Endothelial cell of hepatic sinusoid (primary cell): ENCODE measurements at regions not wholly inside any gene's neighbourhood (a gene's known extent, or its start where the extent isn't known, plus 50 kb on each side); places are given as distances from the start of the nearest gene placed in this dataset.
"Not testable (repeated sequence)": the region's sequence is repeated elsewhere in the genome, so short reads cannot be mapped to it uniquely, and the experiment has no call there.

Experiments
- in situ Hi-C: cut with HindIII; loops from 2 replicates; pipeline ENCODE4 v1.10.0; 2017; ENCODE audit warnings: low sequenced_read_pairs

DNA sequence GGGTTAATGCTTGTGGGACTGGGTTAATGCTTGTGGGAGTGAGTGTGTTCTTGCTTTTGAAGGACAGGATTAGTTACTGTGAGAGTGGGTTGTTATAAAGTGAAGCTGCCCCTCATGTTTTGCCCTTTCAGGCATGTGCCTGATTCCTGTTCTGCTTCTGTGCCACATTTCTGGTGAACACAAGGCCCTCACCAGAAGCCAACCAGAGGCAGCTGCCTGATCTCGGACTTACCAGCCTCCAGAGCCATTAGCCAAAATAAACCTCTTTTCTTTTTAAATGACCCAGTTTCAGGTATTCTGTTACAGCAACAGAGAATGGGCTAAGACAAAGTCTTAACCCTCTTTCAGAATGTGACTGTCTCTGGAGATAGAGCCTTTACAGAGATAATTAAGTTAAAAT, 113.3 kb upstream of the TMTC4 start:
- in situ Hi-C loops: no loop called here

DNA sequence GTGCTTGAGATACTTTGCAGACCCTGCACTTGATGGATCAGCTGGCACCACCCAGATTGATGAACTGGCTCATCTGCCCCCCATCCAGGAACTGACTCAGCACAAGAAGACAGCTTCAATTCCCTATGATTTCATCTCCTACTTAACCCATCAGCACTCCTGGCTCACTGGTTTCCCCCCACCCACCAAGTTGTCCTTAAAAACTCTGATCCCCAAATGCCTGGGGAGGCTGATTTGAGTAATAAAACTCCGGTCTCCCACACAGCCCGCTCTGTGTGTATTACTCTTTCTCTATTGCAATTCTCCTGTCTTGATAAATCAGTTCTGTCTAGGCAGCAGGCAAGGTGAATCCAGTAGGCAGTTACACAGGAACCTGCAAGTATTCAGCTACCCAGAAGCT, 102.1 kb upstream of the TMTC4 start:
- in situ Hi-C loops: not testable (repeated sequence)

DNA sequence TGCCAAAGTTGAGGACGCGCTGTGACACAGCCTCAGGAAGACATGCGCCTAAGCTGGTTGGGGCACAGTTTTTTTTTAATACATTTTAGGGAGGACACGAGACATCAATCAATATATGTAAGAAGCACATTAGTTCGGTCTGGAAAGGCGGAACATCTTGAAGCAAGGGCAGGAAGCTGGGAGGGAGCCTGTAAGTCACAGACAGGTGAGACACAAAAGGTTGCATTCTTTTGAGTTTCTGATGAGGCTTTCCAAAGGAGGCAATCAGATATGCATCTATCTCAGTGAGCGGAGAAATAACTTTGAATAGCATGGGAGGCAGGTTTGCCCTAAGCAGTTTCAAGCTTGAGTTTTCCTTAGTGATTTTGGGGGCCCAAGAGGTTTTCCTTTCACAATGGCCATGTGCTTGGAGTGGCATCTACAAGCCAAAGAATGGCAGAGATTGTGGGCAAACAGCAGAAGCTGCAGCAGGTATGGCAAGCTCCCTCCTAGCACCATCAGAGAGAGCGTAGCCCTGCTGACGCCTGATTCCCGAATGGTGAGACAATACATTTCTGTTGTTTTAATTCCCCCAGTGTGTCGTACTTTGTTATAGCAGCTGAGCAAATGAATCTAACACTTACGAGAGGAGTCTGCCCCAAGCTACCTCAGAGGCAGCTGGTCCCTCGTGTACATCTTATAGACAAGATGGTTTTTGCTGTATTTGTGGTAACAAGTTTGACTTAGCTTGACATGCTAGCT, 99.5 kb upstream of the TMTC4 start:
- in situ Hi-C loops: no loop called here

DNA sequence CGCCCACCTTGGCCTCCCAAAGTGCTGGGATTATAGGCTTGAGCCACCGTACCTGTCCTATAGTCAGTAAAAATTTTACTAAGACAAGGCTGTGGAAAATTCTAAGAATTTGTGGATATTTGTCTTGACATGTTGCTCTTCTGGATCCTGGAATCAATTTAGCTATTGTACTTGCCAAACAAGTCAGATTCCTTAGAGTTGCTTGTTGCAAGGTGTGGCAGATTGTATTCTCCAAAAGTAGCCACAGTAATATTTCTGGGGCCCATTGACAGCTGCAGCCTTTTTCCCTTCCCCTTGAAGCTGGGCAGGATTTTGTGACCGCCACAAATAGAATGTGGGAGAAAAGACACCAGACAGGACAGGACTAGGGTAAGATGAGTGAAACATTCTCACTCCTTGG, 98.8 kb upstream of the TMTC4 start:
- in situ Hi-C loops: no loop called here

DNA sequence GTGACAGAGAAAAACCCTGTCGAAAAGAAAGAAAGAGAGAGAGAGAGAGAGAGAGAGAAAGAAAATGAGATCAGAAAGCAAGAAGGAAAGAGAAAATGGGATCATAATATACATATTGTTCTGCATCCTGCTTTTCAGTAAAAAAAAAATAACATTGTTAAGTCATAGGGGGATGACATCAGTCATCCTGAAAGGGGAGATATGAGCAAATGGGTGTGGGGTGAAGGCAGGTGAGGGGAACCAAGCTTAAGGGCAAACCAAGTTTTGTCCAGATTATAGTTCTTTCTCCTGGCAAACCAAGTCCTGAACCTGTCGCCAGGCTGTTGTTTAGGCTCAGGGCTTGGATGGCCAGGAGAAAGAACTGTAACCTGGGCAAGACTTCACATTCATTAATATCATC, 92.6 kb upstream of the TMTC4 start:
- in situ Hi-C loops: no loop called here

DNA sequence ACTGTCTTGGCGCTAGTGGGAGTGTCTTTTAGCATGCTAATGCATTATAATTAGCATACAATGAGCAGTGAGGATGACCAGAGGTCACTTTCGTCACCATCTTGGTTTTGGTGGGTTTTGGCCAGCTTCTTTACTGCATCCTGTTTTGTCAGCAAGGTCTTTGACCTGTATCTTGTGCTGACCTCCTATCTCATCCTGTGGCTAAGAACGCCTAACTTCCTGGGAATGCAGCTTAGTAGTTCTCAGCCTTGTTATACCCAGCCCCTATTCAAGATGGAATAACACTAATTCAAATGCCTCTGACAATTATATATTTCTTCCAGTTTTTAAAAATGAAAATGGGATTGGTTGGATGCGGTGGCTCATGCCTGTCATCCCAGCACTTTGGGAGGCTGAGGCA, 92.0 kb upstream of the TMTC4 start:
- in situ Hi-C loops: not testable (repeated sequence)

DNA sequence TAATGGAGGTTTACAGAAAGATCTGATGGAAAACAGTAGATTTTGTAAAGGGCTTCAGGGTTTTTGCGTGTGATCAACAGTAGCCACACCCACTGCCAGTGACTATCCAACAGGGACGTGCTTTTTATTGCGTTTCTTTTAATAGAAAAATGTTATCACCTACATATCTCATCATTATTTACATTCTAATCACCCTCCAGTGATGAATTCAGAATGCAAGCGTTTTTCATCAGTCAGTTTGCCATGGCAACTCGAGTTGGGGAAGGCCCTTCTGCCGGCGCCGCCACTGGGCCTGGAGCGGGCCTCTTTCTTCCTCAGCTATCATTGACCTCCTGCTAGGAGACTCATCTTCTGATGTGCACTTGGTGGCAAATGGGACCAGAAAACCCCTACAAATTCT, 90.3 kb upstream of the TMTC4 start:
- in situ Hi-C loops: no loop called here

DNA sequence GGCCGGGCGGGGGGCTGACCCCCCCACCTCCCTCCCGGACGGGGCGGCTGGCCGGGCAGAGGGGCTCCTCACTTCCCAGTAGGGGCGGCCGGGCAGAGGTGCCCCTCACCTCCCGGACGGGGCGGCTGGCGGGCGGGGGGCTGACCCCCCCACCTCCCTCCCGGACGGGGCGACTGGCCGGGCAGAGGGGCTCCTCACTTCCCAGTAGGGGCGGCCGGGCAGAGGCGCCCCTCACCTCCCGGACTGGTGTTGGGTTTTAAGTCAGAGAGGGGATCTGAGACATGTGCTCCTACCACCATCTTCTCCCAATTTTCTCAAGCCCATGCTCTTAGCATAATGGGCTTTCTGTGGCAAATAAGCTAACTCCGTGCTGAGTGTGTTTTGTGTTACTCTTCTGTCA, 87.5 kb upstream of the TMTC4 start:
- in situ Hi-C loops: not testable (repeated sequence)

DNA sequence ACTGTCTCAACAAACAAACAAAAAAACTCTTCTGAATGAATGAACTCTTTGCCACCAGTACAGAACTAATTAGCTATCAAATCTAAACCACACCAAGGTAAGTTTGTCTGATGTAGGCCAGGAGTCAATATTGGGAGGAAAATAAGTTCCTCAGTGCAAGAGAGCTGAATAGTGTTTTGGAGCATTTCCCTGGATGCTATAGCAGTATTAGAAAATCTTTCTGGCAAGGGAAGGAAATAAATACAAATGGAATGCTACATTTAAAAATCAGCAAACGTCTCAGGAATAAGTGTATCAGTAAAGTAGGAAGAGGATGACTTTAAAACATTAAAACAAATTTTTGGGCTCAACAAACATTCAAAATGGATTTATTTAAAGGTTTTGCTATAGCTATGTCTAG, 81.3 kb upstream of the TMTC4 start:
- in situ Hi-C loops: no loop called here

DNA sequence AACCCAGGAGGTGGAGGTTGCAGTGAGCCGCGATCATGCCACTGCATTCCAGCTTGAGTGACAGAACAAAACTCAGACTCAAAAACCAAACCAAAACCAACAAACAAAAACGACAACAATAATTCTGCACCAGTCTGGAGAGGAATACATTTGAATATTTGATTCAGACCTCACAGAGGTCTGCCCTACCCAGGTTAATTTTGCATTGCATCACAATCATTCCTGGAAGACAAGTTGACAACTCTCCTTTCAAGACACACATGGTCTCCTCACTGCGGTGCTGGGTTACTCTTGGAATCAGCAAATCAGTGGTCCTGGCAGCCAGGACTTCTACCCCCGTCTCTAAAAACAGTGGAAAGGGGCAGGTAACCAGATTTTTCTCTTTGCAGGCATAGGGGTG, 79.9 kb upstream of the TMTC4 start:
- in situ Hi-C loops: no loop called here

DNA sequence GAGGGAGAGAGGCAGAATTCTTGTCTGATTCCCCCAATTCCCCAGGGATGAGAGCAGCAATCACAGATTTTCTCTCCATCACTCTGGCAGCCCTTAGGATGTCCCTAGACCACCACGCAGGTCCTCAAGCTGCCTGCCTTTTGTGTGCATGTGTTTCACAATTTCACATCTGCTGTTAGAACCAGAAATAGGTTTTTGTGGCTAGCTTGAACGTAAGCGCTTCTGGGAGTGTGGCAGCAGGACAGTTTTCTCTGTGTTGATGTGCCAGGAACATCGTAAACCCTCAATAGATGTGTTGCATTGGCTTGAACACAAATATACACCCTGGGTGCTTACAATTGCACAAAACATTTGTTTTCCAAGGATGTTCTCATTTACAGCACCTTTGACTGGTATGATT, 78.8 kb upstream of the TMTC4 start:
- in situ Hi-C loops: no loop called here

DNA sequence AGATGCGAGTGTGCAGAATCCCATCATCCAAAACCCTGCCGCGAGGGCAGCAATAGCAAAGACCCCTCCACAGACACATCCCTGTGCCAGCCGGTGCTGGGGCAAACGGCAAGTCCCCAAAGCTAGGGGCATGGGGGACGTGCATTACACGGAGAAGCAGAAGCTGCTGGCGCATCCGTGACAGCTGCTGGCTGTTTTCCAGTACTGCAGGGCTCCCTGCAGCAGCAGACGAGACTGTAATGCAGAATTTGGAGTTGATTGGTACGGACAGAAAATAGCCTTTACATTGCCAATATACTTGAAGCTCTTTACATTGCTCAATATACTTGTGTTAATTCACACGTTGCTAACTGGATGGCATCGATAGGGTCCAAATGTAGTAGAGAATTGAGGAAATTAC, 77.2 kb upstream of the TMTC4 start:
- in situ Hi-C loops: no loop called here

DNA sequence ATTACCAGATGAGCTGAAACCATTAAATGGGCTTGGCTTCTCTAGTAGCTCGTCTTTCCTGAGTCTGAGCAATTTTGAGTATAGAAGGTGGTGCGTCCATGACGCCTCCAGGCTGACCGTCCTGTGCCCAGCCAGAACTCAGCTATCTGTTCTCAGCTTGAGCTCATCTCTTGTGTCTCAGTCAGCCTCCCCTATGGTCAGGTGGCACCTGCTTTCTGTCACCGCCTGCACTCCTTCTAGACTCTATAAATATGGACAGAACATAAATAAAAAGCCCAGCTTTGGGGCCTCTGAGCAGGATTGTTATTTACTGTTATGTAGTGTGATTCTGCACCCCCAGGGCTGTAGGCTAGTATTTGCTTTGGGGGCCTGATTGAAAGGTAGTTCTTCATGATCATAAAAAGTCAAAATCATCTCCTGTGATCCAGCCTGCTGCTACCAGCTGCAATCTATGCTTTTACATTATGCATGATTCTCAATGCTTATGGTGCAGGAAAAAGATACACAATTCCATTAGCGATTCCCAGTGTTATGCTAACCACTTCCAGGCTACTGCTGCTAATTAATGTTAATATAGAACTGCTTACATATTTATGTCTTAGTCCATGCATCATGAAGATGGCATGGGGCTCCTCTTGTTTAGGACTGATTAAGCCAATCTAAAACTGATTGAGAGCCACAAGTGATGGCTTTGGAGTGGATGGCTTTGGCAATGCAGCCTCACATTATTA, 72.5 kb upstream of the TMTC4 start:
- in situ Hi-C loops: no loop called here

DNA sequence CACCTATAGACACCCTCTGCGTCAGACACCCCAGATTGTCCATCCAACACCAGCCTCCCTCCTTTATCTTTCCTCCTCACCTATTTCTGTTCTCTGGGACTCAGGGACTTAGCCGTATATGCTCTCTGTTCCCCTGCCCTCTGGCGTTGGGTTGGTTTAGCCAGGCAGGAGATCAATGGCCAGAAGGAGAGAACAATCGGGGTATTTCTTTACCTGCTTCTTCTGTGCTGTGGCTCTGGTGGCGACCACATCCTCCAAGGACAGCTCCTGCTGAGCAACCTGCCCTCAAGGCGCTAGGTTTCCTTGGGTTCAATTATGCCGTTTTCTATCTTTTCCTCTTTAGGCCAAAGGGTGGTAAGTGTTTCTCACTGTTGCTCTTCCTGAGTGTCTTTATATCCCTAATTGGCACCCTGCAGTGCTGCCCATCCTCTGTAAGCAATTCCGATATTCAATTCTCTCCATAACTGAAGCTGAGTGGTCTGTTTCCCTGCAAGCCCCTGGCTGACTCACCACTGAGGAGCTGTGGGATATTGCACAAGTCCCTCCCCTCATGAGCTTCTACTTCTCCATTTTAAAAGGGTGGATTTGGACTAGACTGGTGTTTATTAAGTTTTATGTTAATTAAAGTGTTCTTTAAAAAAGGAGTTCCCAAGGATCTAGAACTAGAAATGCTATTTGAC, 63.7 kb upstream of the TMTC4 start:
- in situ Hi-C loops: no loop called here

DNA sequence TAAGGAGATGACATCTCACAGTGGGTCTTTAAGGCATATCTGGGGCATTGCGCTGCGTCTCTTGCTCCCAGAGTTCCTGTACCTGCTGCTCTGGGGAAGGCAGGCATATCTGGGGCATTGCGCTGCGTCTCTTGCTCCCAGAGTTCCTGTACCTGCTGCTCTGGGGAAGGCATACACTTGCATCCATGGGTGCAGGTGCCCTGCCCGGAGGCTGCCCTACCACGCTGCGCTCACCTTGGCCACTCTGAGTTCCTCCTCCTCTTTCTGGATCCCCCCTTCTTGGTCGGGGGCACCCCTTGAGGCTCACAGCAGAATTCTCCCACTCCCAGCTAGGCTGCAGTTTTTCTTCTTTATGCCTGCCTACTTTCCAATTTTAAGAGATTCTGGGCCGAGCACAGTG, 60.9 kb upstream of the TMTC4 start:
- in situ Hi-C loops: no loop called here

DNA sequence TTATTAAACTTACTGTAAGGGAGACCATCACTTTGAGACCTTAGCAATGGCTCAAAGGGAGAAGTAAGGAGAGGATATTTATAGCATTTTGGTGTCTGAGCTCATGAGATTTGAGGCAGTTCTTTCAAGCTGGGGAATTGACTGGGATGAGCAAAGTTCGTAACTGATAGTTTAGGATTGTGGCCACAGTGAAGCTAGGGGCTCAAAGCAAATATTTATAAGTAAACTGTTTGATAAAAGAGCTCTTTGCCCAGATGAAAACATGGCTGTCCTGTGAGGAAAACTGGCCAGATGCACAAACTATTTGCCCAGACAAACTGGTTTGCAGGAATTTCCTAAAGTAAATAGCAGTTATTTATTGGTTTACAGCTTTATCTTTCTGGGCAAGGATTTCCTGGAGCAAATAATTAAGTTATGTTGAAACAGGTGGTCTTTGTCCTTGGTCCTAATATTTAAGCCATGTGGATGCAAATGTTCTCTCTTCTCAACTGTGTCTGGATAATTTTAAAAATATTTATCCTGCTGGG, 59.7 kb upstream of the TMTC4 start:
- in situ Hi-C loops: loop anchor here (5.0 kb wide), 1 partner anchor 93 kb away; no protein-coding TSS in a partner anchor

DNA sequence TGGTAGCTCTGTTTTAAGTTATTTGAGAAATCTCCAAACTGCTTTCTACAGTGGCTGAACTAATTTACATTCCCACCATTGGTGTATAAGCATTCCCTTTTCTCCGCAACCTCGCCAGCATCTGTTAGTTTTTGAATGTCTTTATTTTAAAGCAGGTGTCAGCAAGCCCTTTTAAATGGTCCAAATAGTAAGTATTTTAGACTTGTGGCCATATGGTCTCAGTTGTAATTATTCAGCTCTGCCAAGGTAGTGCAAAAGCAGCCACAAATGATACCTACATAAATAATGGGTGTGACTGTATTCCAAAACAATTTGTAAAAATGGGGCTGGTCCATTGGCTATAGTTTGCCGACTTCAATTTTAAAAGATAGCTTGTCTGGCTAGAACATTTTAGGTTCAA, 58.7 kb upstream of the TMTC4 start:
- in situ Hi-C loops: loop anchor here (5.0 kb wide), 1 partner anchor 94 kb away; no protein-coding TSS in a partner anchor

DNA sequence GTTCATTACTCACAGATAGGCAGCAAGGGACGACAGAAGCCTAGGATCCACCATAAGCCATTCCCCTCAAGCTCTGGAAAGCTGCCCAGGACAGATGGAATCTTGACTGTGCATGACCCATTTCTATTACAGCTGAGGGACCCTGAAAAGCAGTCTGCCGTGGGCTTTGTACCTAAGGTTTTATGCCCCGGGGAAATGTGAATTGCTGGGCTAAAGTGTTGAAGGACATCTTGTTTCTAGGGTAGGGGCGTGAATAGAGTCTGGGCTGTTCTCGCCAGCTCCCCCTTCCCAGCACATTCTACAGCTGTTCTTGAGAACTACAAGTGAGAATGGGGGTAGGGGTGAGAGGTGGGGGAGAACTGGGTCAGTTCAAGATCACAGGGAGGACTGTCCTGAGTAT, 53.6 kb upstream of the TMTC4 start:
- in situ Hi-C loops: no loop called here

DNA sequence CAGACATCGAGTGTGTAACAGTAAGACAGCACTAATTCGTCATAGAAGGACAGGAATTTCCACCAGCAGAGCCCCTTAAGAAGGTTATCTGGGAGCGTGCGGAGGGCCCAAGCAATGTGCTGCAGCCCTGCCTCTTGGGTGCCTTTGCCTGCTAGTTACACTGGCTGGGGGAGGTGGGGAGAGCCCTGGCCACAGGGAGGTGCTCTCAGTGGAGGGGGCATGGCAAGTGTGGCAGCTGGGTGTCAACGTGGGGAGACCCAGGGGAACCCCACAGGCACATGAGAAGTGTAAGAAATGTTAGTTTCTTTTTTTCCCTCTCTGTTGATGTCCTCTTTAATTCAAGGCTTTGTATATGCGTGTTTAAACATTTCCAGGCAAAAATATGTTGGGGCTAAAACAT, 50.9 kb upstream of the TMTC4 start:
- in situ Hi-C loops: no loop called here

DNA sequence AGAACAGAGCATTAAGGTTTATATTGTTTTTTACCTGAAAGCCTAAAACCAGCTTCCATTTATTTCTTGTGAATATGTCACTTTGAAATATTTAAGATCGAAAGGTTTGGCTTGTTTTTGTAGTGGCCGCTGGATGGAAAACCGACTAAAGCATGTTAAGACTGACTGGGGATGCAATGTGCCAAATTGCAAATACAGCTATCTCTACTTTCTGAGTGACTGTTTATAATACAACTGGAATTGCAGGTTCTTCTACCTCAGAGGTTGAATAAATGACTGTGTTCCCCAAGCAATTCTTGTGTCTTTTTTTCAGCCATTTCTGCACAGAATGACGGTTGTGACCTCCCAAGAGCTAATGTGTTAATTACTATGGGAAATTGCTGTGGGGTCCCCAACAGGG, 50.0 kb upstream of the TMTC4 start:
- in situ Hi-C loops: loop anchor here (5.0 kb wide), 1 partner anchor 77 kb away; no protein-coding TSS in a partner anchor
